SK-N-SH (cell line): ENCODE measurements at regions not wholly inside any gene's neighbourhood (a gene's known extent, or its start where the extent isn't known, plus 50 kb on each side); places are given as distances from the start of the nearest gene placed in this dataset.

ENCODE experiments used
- CTCF ChIA-PET: fragments of 300-600, 350-600 bp; formaldehyde crosslinking; extraction: SDS; loops from one replicate; lab custom pipeline; 2021; lab: Yijun Ruan, JAX
- POLR2A ChIA-PET: fragments of 350-600 bp; sonication (Branson Sonifier 250); formaldehyde crosslinking; extraction: SDS; loops from one replicate; lab custom pipeline; 2020; ENCODE audit warnings: antibody characterized with exemption, inconsistent platforms; lab: Yijun Ruan, JAX
- DNase-seq: peaks from one replicate; pipeline ENCODE4 v3.0.0; 2012
- H2AFZ ChIP-seq: fragments of 200-600 bp; sonication (generic); 2 replicates; pipeline ENCODE4 v1.8.1; 2016; ENCODE audit warnings: antibody characterized with exemption, mild to moderate bottlenecking, low read depth
- H3F3A ChIP-seq: fragments of 200-600 bp; sonication (generic); replicated peaks from 2 replicates; pipeline ENCODE3; 2016; ENCODE audit warnings: antibody characterized with exemption, mild to moderate bottlenecking; ENCODE audit not compliant: insufficient read depth
- H3K27ac ChIP-seq, 2 experiments: fragments of 200-500 bp in 1 of 2; fragments of 200-600 bp in 1 of 2; sonication (Bioruptor generic) in 1 of 2; sonication (generic), shearing (Covaris generic) in 1 of 2; 2 replicates each; pipeline versions ENCODE4 v1.5.1 to v1.6.1; 2014 to 2016; ENCODE audit warnings: low read depth in 2 of 2, inconsistent platforms in 1 of 2, low read length in 1 of 2, mild to moderate bottlenecking in 1 of 2, mixed read lengths in 1 of 2
- H3K27me3 ChIP-seq: fragments of 200-600 bp; sonication (generic), shearing (Covaris generic); 2 replicates; pipeline ENCODE4 v1.6.1; 2016; ENCODE audit warnings: mixed run types; ENCODE audit not compliant: insufficient read depth
- H3K36me3 ChIP-seq, 2 experiments: fragments of 200-500 bp in 1 of 2; fragments of 200-600 bp in 1 of 2; sonication (Bioruptor generic) in 1 of 2; sonication (generic) in 1 of 2; replicated peaks in 1 of 2; 2 replicates each; pipeline versions ENCODE3 to v1.5.1; 2014 to 2016; ENCODE audit warnings: low read length in 1 of 2, mild to moderate bottlenecking in 1 of 2; ENCODE audit not compliant: insufficient read depth in 2 of 2, control insufficient read depth in 1 of 2
- H3K4me1 ChIP-seq, 2 experiments: fragments of 200-500 bp in 1 of 2; fragments of 200-600 bp in 1 of 2; sonication (Bioruptor generic) in 1 of 2; sonication (generic), shearing (Covaris generic) in 1 of 2; 2 replicates each; pipeline versions ENCODE4 v1.5.1 to v1.6.1; 2014 to 2016; ENCODE audit warnings: low read depth in 1 of 2, low read length in 1 of 2, mixed run types in 1 of 2; ENCODE audit not compliant: insufficient read depth in 2 of 2, control insufficient read depth in 1 of 2
- H3K4me2 ChIP-seq: fragments of 200-600 bp; sonication (generic), shearing (Covaris generic); 2 replicates; pipeline ENCODE4 v1.6.1; 2017; ENCODE audit warnings: mixed run types
- H3K4me3 ChIP-seq, 2 experiments: fragments of 200-500 bp in 1 of 2; fragments of 200-600 bp in 1 of 2; sonication (Bioruptor generic) in 1 of 2; sonication (generic), shearing (Covaris generic) in 1 of 2; 2 replicates each; pipeline versions ENCODE4 v1.5.1 to v1.8.1; 2014 to 2016; ENCODE audit warnings: low read depth in 2 of 2, inconsistent platforms in 1 of 2, low read length in 1 of 2, mild to moderate bottlenecking in 1 of 2, mixed read lengths in 1 of 2, moderate library complexity in 1 of 2
- H3K79me2 ChIP-seq: fragments of 200-600 bp; sonication (generic); 2 replicates; pipeline ENCODE4 v1.8.1; 2017; ENCODE audit warnings: mild to moderate bottlenecking; ENCODE audit not compliant: insufficient read depth
- H3K9ac ChIP-seq: fragments of 200-600 bp; sonication (generic); 2 replicates; pipeline ENCODE4 v1.6.1; 2017; ENCODE audit warnings: mixed run types
- H3K9me2 ChIP-seq: fragments of 200-600 bp; sonication (generic); 2 replicates; pipeline ENCODE4 v1.6.1; 2017; ENCODE audit warnings: mixed run types
- H3K9me3 ChIP-seq: fragments of 200-600 bp; sonication (generic); 2 replicates; pipeline ENCODE4 v1.6.1; 2017; ENCODE audit warnings: mixed run types, mild to moderate bottlenecking, moderate library complexity
- H4K20me1 ChIP-seq: fragments of 200-600 bp; sonication (generic); 2 replicates; pipeline ENCODE4 v1.6.1; 2017; ENCODE audit warnings: mild to moderate bottlenecking, mixed run types; ENCODE audit not compliant: insufficient read depth
- CHD2 ChIP-seq: fragments of 150-350 bp; IDR thresholded peaks from 2 replicates; pipeline ENCODE4 v1.6.1; 2018; ENCODE audit warnings: low read length; ENCODE audit not compliant: partially characterized antibody
- CTCF ChIP-seq: fragments of 200-600 bp; sonication (generic); IDR thresholded peaks from 2 replicates; pipeline ENCODE4 v1.6.1; 2017; ENCODE audit warnings: antibody characterized with exemption, mild to moderate bottlenecking, moderate library complexity
- ELF1 ChIP-seq: IDR thresholded peaks from 2 replicates; pipeline ENCODE4 v1.4.0; 2012
- EZH2phosphoT487 ChIP-seq: fragments of 200-600 bp; sonication (generic); IDR thresholded peaks from 2 replicates; pipeline ENCODE4 v1.6.1; 2017; ENCODE audit warnings: low read depth, mixed run types, mild to moderate bottlenecking, antibody characterized with exemption, moderate library complexity, borderline replicate concordance
- FOXM1 ChIP-seq: IDR thresholded peaks from 2 replicates; pipeline ENCODE4 v1.4.0; 2012; ENCODE audit warnings: low read depth, mild to moderate bottlenecking
- GABPA ChIP-seq: IDR thresholded peaks from 2 replicates; pipeline ENCODE4 v1.4.0; 2012; ENCODE audit warnings: low read depth, mild to moderate bottlenecking
- GATA2 ChIP-seq: sonication (generic); formaldehyde crosslinking; IDR thresholded peaks from 2 replicates; pipeline ENCODE4 v1.5.0; 2020; ENCODE audit warnings: mild to moderate bottlenecking, missing genetic modification reagents
- MAX ChIP-seq: IDR thresholded peaks from 2 replicates; pipeline ENCODE4 v1.4.0; 2012; ENCODE audit warnings: low read depth
- MEF2A ChIP-seq: IDR thresholded peaks from 2 replicates; pipeline ENCODE4 v1.4.0; 2012; ENCODE audit warnings: low read depth, borderline replicate concordance
- NRF1 ChIP-seq: IDR thresholded peaks from 2 replicates; pipeline ENCODE4 v1.6.1; 2012; ENCODE audit warnings: low read depth, mild to moderate bottlenecking, low read length
- RCOR1 ChIP-seq: fragments of 150-350 bp; IDR thresholded peaks from 2 replicates; pipeline ENCODE4 v1.6.1; 2017; ENCODE audit warnings: antibody characterized with exemption, low read length
- SMC3 ChIP-seq: IDR thresholded peaks from 2 replicates; pipeline ENCODE4 v1.6.1; 2012; ENCODE audit warnings: low read depth, low read length, improper control_type of control experiment
- TAF1 ChIP-seq: IDR thresholded peaks from 2 replicates; pipeline ENCODE4 v1.6.1; 2012; ENCODE audit warnings: low read depth, mild to moderate bottlenecking, low read length, moderate library complexity, borderline replicate concordance
- TCF12 ChIP-seq: IDR thresholded peaks from 2 replicates; pipeline ENCODE4 v1.4.0; 2012
- TEAD4 ChIP-seq: IDR thresholded peaks from 2 replicates; pipeline ENCODE4 v1.4.0; 2012; ENCODE audit warnings: mild to moderate bottlenecking, borderline replicate concordance; ENCODE audit not compliant: insufficient read depth
- USF1 ChIP-seq: IDR thresholded peaks from 2 replicates; pipeline ENCODE4 v1.4.0; 2012; ENCODE audit warnings: low read depth, borderline replicate concordance
- USF2 ChIP-seq: fragments of 150-350 bp; IDR thresholded peaks from 2 replicates; pipeline ENCODE4 v1.6.1; 2017; ENCODE audit warnings: antibody characterized with exemption, low read length, low read depth, borderline replicate concordance
- YY1 ChIP-seq: IDR thresholded peaks from 2 replicates; pipeline ENCODE4 v1.4.0; 2012; ENCODE audit warnings: low read depth, mild to moderate bottlenecking
- ZBTB33 ChIP-seq: IDR thresholded peaks from 2 replicates; pipeline ENCODE4 v1.4.0; 2012; ENCODE audit warnings: low read depth, borderline replicate concordance
- WGBS: methylation state at CpG from one replicate; pipeline ENCODE4 v1.1.6; 2017; ENCODE audit warnings: low lambda C conversion rate; 5-methylcytosine and 5-hydroxymethylcytosine counted together

- Histone ChIP-seq H3F3A (no peaks in the 10 kb centered on the region), H3K27ac (no peak overlapping the region), H3K4me3 (no peak overlapping the region), H3K9me3 (no peaks in the 10 kb centered on the region), H3K4me1 (no peaks in the 10 kb centered on the region), H2AFZ (no peak overlapping the region), H3K79me2 (no peaks in the 10 kb centered on the region), H3K9me2 (no peaks in the 10 kb centered on the region), H3K9ac (no peak overlapping the region), H3K4me2 (no peak overlapping the region), H3K36me3 (no peaks in the 10 kb centered on the region), H4K20me1 (no peaks in the 10 kb centered on the region), H3K27me3 (no peaks in the 10 kb centered on the region)
- POLR2A ChIA-PET, result no interaction called here
- CTCF ChIA-PET, result no interaction called here
- WGBS, result 8% methylated on average over 2 of the region's 4 CpGs
- no peak for DNase-seq
- TF ChIP-seq CHD2, result no peak
- TF ChIP-seq FOXM1, result no peak
- no peak for TF ChIP-seq SMC3
- no peak for TF ChIP-seq TCF12
- no peak for TF ChIP-seq NRF1
- no peak for TF ChIP-seq RCOR1
- no peak for TF ChIP-seq ZBTB33
Observed at GRCh38 chr3:96300743-96301142, 513.7 kb upstream of the EPHA6 start.

GRCh38 chr3:96319166-96319565, 495.2 kb upstream of the EPHA6 start:
- no peaks in the 10 kb centered on the region for H3K79me2 ChIP-seq
- no peak overlapping the region for H3K4me2 ChIP-seq
- no peak for DNase-seq
- H3K4me3 ChIP-seq, result no peak overlapping the region
- H3F3A ChIP-seq, result no peaks in the 10 kb centered on the region
- POLR2A ChIA-PET, result no interaction called here
- CTCF ChIA-PET, result no interaction called here
- no peaks in the 10 kb centered on the region for H3K9me3 ChIP-seq
- WGBS, result 0% methylated on average over 1 of the region's 1 CpG
- H3K27ac ChIP-seq, result no peak overlapping the region
- no peaks in the 10 kb centered on the region for H3K27me3 ChIP-seq
- no peaks in the 10 kb centered on the region for H4K20me1 ChIP-seq
- no peaks in the 10 kb centered on the region for H3K36me3 ChIP-seq
- TF ChIP-seq FOXM1, result no peak
- TF ChIP-seq CHD2, result no peak
- TF ChIP-seq, all 33 proteins: peak for 0
- Histone ChIP-seq H2AFZ (no peak overlapping the region), H3K4me1 (no peaks in the 10 kb centered on the region), H3K9me2 (no peaks in the 10 kb centered on the region), H3K9ac (no peak overlapping the region)

- Histone ChIP-seq H3F3A (no peaks in the 10 kb centered on the region), H3K27ac (no peak overlapping the region), H3K4me2 (no peak overlapping the region), H3K9ac (no peak overlapping the region), H3K4me1 (no peaks in the 10 kb centered on the region), H3K27me3 (no peaks in the 10 kb centered on the region; the same call in 1 of the 2 replicates), H3K79me2 (no peaks in the 10 kb centered on the region), H3K36me3 (no peaks in the 10 kb centered on the region), H4K20me1 (no peaks in the 10 kb centered on the region), H3K9me2 (no peaks in the 10 kb centered on the region), H2AFZ (no peak overlapping the region), H3K4me3 (no peak overlapping the region), H3K9me3 (no peaks in the 10 kb centered on the region)
- WGBS, result 23% methylated on average over 1 of the region's 1 CpG
- ChIA-PET CTCF (no interaction called here), POLR2A (no interaction called here)
- no peak for DNase-seq
- no peak for TF ChIP-seq ELF1
- TF ChIP-seq EZH2phosphoT487, result no peak
- TF ChIP-seq GATA2 (CRISPR knock-in tag), result no peak
- no peak for TF ChIP-seq USF1
- no peak for TF ChIP-seq RCOR1
- TF ChIP-seq TCF12, result no peak
- TF ChIP-seq YY1, result no peak
- no peak for TF ChIP-seq TEAD4
- no peak for TF ChIP-seq MAX
- TF ChIP-seq GABPA, result no peak
- no peak for TF ChIP-seq USF2
- TF ChIP-seq CTCF, result no peak
- no peak for TF ChIP-seq TAF1
- TF ChIP-seq MEF2A, result no peak
Observed at GRCh38 chr3:96324087-96324486, 490.3 kb upstream of the EPHA6 start.
